AG08396 (cell line): ENCODE measurements at regions not wholly inside any gene's neighbourhood (a gene's known extent, or its start where the extent isn't known, plus 50 kb on each side); places are given as distances from the start of the nearest gene placed in this dataset.
"Not testable (repeated sequence)": the region's sequence is repeated elsewhere in the genome, so short reads cannot be mapped to it uniquely, and the experiment has no call there.

ENCODE experiments used
- DNase-seq: peaks from one replicate; pipeline ENCODE4 v3.0.0; 2012; ENCODE audit warnings: low spot score, mixed read lengths

DNA sequence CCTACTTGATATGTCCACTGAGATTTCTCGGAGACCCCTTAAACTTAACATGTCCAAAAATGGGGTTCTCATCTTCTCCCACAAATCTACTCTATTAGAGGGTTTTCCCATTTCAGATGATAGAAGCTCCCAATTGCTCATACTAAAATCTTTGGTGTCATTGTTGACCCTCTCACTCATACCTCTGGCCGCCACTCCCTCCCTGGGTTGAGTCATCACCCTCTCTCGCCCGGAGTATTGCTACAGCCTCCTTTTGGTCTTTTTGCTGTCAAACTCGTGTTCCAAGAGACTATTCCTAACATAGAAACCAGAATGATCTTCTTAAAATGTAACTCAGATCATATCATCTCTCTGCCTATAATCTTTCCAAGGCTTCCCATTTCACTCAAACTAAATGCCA, 91.0 kb upstream of the GNAQ start:
- DNase-seq, result no peak

DNA sequence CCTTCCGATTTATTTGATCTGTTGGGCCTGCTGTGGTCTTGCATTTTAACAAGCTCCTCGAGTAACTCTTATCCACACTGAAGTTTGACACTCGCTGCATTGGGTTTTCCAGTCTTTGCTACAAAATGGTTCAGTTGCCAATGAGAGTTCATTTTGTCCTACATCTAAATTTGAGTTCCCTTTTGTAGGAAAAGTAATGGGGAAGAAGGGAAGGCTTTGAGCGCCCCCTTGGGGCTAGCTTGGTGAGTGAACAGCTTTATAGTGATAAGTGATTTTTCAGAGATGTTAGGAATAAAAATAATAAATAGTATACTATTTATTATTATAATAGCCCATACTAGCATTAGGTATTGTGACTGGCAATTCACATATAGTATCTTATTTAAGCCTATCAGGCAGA, 89.9 kb upstream of the GNAQ start:
- peak; percentile 33 for DNase-seq

DNA sequence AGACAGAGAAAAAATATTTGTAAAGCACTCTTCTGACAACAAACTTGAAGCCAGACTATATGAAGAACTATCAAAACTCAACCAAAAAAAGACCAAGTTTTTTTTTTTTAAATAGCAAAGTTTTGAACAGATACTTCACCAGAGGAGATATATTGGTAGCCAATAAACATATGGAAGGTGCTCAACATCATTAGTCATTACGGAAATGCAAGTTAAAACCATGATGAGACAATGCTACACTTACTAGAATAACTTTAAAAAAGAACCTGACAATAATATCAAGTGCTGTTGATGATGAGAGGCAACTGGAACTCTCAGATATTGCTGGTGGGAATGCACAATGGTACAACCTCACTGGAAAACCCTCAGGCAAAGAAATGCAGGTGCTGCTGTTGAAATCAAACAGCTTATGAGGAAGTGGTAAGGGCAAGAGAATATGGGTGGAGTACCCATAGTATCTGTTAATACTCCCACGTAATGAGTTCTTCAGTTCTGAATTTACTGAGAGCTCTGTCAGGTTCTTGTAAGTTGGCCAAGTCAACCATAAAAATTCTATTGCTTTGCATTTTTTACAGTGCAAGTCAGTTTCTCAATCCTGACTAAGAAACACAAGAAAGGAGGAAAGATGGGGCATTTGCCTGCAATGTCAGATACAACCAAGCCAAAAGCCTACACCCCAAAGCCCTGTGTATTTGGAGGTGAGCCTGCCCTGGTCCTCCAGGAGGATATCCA, 87.3 kb upstream of the GNAQ start:
- peak; percentile 7 for DNase-seq

DNA sequence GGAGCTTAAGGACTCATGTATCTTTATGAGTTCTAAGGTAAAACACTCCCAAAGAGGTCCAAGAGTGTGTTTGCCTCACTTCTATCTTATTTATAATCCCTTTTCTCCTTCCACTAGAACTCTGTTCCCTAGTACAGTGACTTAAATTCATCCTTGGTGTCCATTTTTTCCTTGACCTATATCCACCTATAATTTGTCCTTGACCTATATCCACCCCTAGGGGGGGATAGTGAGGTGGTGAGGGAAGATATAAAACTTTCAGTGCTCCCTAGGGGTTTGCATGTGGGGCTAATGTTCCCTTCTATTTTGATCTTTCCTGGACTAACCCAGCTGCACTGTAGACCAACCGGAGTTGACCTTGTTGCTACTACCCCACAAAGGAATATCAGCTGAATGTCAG, 83.5 kb upstream of the GNAQ start:
- DNase-seq, result peak; percentile 11

DNA sequence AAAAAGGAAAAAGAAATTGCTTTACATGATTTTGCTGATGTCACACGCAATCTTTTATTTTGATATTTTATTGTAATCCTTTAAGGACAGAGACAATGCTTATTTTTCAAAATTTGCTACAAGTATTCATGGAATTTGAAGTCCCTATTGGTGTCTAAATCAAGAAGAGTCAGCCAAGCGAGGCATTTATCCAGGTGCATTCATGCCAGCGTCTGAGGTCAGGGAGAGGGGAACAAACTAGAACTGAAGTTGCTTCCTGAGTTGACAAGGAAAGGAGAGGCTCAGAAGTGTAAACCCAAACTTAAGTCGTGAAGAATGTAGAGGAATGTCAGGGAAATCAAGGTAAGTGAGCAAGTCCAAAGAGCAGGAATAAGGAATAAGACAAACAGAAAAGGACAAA, 83.0 kb upstream of the GNAQ start:
- DNase-seq, result no peak

DNA sequence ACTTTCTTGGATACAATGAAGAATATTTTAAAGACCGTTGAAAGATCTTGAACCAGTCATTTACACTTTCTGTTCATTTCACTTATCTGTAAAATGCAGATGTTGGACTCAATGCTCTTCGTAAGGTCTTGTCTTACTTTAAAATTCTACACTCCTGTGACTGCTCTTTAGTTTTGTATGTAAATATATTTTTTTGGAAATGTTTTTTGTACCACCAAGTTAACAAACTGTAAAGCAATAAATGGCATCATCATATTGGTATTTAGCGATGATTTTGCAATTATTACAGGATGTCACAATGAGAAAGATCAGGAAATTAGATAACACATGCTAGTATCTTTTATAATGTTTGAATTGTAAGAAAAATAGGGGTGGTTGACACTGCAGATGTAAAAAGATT, 80.8 kb upstream of the GNAQ start:
- no peak for DNase-seq

DNA sequence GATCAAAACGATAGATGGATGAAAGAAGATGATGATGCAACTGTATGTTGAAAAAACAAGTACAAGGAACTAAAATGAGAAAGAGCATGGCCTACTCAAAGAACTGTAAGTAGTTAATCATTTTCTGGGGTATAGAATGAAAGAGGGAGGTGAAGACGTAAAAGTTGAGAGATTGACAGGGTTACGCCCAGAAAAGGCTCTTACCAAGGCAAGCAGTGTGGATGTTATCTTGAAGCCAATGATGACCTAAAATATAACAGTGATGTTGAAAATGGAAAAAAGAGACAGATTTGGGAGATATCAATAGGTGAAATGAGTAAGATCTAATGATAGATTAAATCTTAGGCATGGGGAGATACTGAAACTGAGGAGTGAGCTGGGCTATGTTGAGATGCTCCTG, 80.4 kb upstream of the GNAQ start:
- no peak for DNase-seq

DNA sequence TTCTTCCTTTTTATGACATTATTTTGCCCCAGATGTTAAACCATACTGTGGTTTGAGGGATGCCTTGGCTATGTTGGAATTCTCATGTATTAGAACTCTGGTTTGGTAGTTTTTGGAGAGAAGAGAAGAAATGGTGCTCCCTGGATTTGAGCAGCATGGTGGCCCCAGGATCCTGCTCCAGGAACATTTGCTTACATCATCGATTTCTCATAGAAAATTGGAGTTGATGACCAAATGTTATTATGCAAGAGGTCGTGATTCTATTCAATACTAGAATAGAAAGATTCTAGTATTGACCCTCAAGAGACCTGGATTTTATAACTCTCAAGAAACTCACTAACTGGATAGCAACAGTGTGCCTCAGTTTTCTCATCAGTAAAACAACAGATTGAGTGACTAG, 77.5 kb upstream of the GNAQ start:
- no peak for DNase-seq

DNA sequence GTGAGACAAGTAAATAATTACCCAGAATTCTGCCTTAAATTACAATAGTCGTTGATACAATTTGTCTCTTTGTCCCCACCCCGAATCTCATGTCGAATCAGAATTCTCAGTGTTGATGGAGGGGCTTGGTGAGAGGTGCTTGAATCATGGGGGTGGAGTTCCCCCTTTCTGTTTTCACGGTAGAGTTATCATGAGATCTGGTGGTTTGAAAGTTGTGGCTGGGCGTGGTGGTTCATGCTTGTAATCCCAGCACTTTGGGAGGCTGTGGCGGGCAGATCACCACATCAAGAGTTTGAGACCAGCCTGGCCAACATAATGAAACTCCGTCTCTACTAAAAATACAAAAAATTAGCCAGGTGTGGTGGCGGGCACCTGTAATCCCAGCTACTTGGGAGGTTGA, 75.0 kb upstream of the GNAQ start:
- DNase-seq, result not testable (repeated sequence)

DNA sequence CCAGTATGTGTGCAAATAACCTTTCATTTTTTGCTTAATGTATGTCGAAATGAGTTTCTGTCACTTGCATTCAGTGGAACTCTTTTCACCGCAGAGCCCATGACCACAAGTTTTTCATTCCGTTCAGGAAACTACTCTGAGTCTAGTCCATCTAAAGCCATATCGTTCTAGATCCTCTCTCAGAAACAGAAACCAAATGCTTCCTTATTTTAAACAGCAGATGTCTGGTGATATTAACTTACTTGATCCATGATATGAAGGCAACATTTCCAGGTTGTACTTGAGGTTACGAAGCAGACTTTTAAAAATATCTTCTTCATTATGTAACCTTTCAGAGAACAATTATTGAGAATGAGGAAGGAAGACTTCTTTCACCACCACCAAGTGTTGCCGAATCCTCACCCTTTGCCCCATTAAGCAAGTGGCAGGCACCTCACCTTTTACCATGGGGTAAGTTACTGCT, 72.4 kb upstream of the GNAQ start:
- DNase-seq, result no peak

DNA sequence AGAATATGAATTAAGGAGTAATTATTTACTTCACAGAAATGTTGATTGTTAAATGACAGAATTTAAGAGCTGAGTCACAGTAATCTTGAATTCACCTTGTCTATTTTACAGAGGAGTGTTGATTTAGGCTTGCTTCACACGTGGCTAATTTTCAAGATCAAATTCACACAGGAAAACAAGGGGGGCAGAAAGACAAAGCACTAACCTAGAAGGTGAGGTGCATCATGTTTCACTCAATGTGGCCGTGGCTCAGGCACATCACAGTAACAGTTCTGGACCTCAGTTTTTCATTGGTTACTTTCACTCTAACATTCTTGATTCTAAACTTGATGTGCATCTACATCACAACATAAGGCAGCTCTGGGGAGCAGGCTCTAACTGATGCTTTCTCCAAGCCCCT, 69.6 kb upstream of the GNAQ start:
- no peak for DNase-seq

DNA sequence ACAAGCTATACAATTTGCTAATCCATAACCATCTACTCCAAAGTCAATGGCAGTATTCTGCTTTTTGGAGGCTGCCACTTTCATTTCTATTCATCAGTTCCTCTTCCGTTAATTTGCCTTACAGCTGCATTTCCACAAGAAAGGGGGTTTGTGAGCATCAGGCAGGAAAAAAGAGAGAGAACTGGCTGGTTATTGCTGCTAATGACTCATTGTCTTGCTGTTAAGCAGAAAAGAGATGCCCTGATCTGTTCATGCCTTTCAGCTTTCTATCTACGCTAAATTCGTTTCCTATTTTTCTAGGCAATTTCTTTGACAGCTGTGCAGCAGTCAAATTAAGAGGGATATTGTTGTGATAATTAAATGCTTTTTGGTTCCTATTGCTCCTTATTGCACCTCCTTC, 65.9 kb upstream of the GNAQ start:
- DNase-seq, result no peak

DNA sequence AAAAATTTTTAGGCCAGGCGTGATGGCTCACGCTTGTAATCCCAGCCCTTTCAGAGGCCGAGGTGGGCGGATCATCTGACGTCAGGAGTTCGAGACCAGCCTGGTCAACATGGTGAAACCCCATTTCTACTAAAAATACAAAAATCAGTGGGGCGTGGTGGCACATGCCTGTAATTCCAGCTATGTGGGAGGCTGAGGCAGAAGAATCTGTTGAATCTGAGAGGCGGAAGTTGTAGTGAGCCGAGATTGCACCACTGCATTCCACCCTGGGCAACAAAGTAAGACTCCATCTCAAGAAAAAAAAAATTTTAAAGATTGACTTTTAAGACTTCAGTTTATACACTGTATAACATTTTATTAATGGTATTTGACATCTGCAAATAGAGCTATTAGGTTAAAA, 60.1 kb upstream of the GNAQ start:
- DNase-seq, result no peak

DNA sequence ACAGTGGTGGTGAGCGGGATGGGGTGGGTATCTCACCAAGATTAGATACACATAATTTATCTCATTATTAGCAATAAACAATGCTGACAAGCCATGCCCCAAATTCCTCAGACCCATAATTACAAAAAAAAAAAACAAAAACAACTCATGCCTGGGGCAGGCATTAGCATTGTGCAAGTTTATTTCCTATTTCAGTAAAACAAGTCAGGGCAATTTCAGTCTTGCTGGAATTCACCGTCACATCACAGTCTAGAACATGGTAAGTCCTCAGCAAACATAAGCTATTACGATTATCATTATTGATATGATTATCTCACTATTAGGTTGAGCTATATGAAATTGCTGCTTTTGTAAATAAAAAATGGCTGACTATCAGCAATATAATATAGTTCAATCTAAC, 57.5 kb upstream of the GNAQ start:
- no peak for DNase-seq

DNA sequence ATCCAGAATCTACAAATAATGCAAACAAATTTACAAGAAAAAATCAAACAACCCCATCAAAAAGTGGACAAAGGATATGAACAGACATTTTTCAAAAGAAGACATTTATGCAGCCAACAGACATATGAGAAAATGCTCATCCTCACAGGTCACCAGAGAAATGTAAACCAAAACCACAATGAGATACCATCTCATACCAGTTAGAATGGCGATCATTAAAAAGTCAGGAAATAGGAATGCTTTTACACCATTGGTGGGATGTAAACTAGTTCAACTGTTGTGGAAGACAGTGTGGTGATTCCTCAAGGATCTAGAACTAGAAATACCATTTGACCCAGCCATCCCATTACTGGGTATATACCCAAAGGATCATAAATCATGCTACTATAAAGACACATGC, 56.6 kb upstream of the GNAQ start:
- not testable (repeated sequence) for DNase-seq
